Caco-2 (cell line): ENCODE measurements at regions not wholly inside any gene's neighbourhood (a gene's known extent, or its start where the extent isn't known, plus 50 kb on each side); places are given as distances from the start of the nearest gene placed in this dataset.
A peak's percentile ranks its signal among the peaks of the same experiment; 100 is the strongest.

Experiments used
- BruUV-seq: library from RNA; stranded (reverse); fragments of 400-500 nt; replicated peaks from 2 replicates; lab custom pipeline; 2021; lab: Mats Ljungman, UMichigan
- CTCF ChIA-PET: fragments of 300-600 bp; sonication (Branson Sonifier 250); formaldehyde crosslinking; loops from one replicate; lab custom pipeline; 2022; ENCODE audit warnings: antibody characterized with exemption; lab: Charles Lee
- POLR2A ChIA-PET: fragments of 300-600 bp; sonication (Branson Sonifier 250); formaldehyde crosslinking; loops from one replicate; lab custom pipeline; 2022; ENCODE audit warnings: antibody characterized with exemption; lab: Charles Lee
- DNase-seq, 2 experiments: peaks; one replicate each; pipeline versions ENCODE4 v3.0.0 to v3.0.0-alpha.2; 2020 to 2022
- H3K27me3 ChIP-seq: replicated peaks from 2 replicates; pipeline ENCODE4 v1.6.0; 2011; ENCODE audit warnings: low read length; ENCODE audit not compliant: control insufficient read depth, insufficient read depth
- H3K36me3 ChIP-seq: 2 replicates; pipeline ENCODE4 v1.5.1; 2011; ENCODE audit warnings: low read length; ENCODE audit not compliant: control insufficient read depth, insufficient read depth
- H3K4me1 ChIP-seq: fragments of 250-450 bp; sonication (Bioruptor Pico); 2 replicates; pipeline ENCODE4 v1.5.1; 2020; ENCODE audit warnings: mild to moderate bottlenecking
- H3K4me3 ChIP-seq: 2 replicates; pipeline ENCODE4 v1.5.1; 2011; ENCODE audit warnings: low read depth, mild to moderate bottlenecking, control low read depth, low read length
- H3K9me3 ChIP-seq: fragments of 250-450 bp; sonication (Bioruptor Pico); 2 replicates; pipeline ENCODE4 v1.5.1; 2020; ENCODE audit warnings: mild to moderate bottlenecking, moderate library complexity
- H3K27ac Mint-ChIP-seq: one replicate; pipeline ENCODE4 v1.8.0; 2022; ENCODE audit warnings: mixed read lengths; ENCODE audit not compliant: unreplicated experiment
- H3K27me3 Mint-ChIP-seq: one replicate; pipeline ENCODE4 v1.8.0; 2022; ENCODE audit warnings: mixed read lengths; ENCODE audit not compliant: insufficient read depth, unreplicated experiment
- H3K36me3 Mint-ChIP-seq: one replicate; pipeline ENCODE4 v1.8.0; 2022; ENCODE audit warnings: mild to moderate bottlenecking, mixed read lengths; ENCODE audit not compliant: insufficient read depth, unreplicated experiment
- H3K4me1 Mint-ChIP-seq: one replicate; pipeline ENCODE4 v1.8.0; 2022; ENCODE audit warnings: low read depth, mixed read lengths; ENCODE audit not compliant: unreplicated experiment
- H3K4me3 Mint-ChIP-seq: one replicate; pipeline ENCODE4 v1.8.0; 2022; ENCODE audit warnings: mild to moderate bottlenecking, moderate library complexity, mixed read lengths; ENCODE audit not compliant: unreplicated experiment
- H3K9me3 Mint-ChIP-seq: one replicate; pipeline ENCODE4 v1.8.0; 2022; ENCODE audit warnings: mixed read lengths; ENCODE audit not compliant: unreplicated experiment
- CTCF ChIP-seq, 2 experiments: fragments of 200-600 bp in 1 of 2; IDR thresholded peaks; 1 replicate in 1 of 2; 2 replicates in 1 of 2; pipeline versions ENCODE4 v1.5.1 to v1.8.0; 2011 to 2022; ENCODE audit warnings: antibody characterized with exemption in 1 of 2, control low read depth in 1 of 2, inconsistent platforms in 1 of 2, low read depth in 1 of 2, low read length in 1 of 2, mild to moderate bottlenecking in 1 of 2, moderate library complexity in 1 of 2; ENCODE audit not compliant: insufficient read depth in 1 of 2, severe bottlenecking in 1 of 2, unreplicated experiment in 1 of 2
- intact Hi-C: fragments of 100-400 bp; cut with micrococcal nuclease; formaldehyde crosslinking; loops from one replicate; pipeline ENCODE4 v1.10.0; 2022; ENCODE audit not compliant: unreplicated experiment

GRCh38 chr16:87076331-87076949 is 240.8 kb downstream of the C16orf95 start:
- Histone ChIP-seq H3K9me3 (peaks cover 8% of the 10 kb centered on the region), H3K4me1 (no peaks in the 10 kb centered on the region), H3K36me3 (no peaks in the 10 kb centered on the region), H3K27me3 (no peaks in the 10 kb centered on the region; the same call in 1 of the 2 replicates), H3K4me3 (no peak overlapping the region)
- ChIA-PET CTCF (no interaction called here), POLR2A (no interaction called here)
- Mint-ChIP-seq H3K36me3 (no peaks in the 10 kb centered on the region), H3K9me3 (peaks cover 27% of the 10 kb centered on the region), H3K27me3 (peaks cover 15% of the 10 kb centered on the region), H3K4me1 (no peaks in the 10 kb centered on the region), H3K27ac (no peak overlapping the region), H3K4me3 (no peak overlapping the region)
- no peak for DNase-seq
- intact Hi-C loops: no loop called here
- BruUV-seq: no TSS peak
- no peak for TF ChIP-seq CTCF (IDR thresholded peaks at IDR 0.05; ENCODE audit: insufficient read depth in 1 of 2, low read depth in 1 of 2, low read length in 1 of 2, severe bottlenecking in 1 of 2, unreplicated experiment in 1 of 2)

GRCh38 chr16:87076950-87077749 is 240.0 kb downstream of the C16orf95 start:
- Mint-ChIP-seq H3K27ac (no peak overlapping the region), H3K4me3 (no peak overlapping the region), H3K36me3 (no peaks in the 10 kb centered on the region), H3K9me3 (peaks cover 28% of the 10 kb centered on the region), H3K4me1 (no peaks in the 10 kb centered on the region), H3K27me3 (peaks cover 15% of the 10 kb centered on the region)
- H3K36me3 ChIP-seq: no peaks in the 10 kb centered on the region
- peaks cover 8% of the 10 kb centered on the region for H3K9me3 ChIP-seq
- DNase-seq: peak; percentile 63 to 75
- H3K4me3 ChIP-seq: no peak overlapping the region
- no TSS peak for BruUV-seq
- intact Hi-C loops: no loop called here
- CTCF ChIA-PET: interaction anchor here (0.5 to 1.3 kb wide), 5 partner anchors 17 to 567 kb away, joined by 3 to 4 read pairs (median 3); no protein-coding TSS in a partner anchor
- H3K4me1 ChIP-seq: no peaks in the 10 kb centered on the region
- no peaks in the 10 kb centered on the region; the same call in 1 of the 2 replicates for H3K27me3 ChIP-seq
- POLR2A ChIA-PET: no interaction called here
- peak; percentile 61 to 76 for TF ChIP-seq CTCF (IDR thresholded peaks at IDR 0.05; ENCODE audit: insufficient read depth in 1 of 2, low read depth in 1 of 2, low read length in 1 of 2, severe bottlenecking in 1 of 2, unreplicated experiment in 1 of 2)

DNA sequence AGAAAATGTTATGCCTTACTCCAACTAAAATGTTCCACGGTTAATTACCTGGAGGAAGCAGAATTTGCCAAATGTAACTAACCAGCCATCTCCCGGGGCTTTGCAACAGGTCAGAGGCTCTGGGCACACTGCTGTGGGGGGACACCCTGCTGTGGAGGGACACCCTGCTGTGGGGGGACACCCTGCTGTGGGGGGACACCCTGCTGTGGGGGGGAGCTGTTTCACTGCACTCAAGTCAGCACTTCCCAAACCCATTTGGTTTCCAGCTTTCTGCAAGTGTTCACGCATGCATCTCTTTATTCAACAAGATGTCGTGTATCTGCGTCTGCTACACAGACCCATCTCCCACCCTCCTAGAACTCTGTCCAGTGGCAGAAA is 239.5 kb downstream of the C16orf95 start:
- peaks cover 33% of the 10 kb centered on the region for H3K9me3 Mint-ChIP-seq
- no peak overlapping the region for H3K27ac Mint-ChIP-seq
- Histone ChIP-seq H3K4me3 (no peak overlapping the region), H3K4me1 (no peaks in the 10 kb centered on the region), H3K36me3 (no peaks in the 10 kb centered on the region), H3K27me3 (no peaks in the 10 kb centered on the region; the same call in 1 of the 2 replicates), H3K9me3 (peaks cover 8% of the 10 kb centered on the region)
- H3K27me3 Mint-ChIP-seq: peaks cover 15% of the 10 kb centered on the region
- CTCF ChIA-PET: interaction anchor here (0.5 to 1.3 kb wide), 4 partner anchors 18 to 568 kb away, joined by 3 to 4 read pairs (median 3); no protein-coding TSS in a partner anchor
- no peak for TF ChIP-seq CTCF (IDR thresholded peaks at IDR 0.05; ENCODE audit: insufficient read depth in 1 of 2, low read depth in 1 of 2, low read length in 1 of 2, severe bottlenecking in 1 of 2, unreplicated experiment in 1 of 2)
- H3K4me1 Mint-ChIP-seq: no peaks in the 10 kb centered on the region
- POLR2A ChIA-PET: no interaction called here
- no peak for DNase-seq
- intact Hi-C loops: no loop called here
- no peak overlapping the region for H3K4me3 Mint-ChIP-seq
- BruUV-seq: no TSS peak
- no peaks in the 10 kb centered on the region for H3K36me3 Mint-ChIP-seq
